ENCODE measurements at regions not wholly inside any gene's neighbourhood (a gene's known extent, or its start where the extent isn't known, plus 50 kb on each side); places are given as distances from the start of the nearest gene placed in this dataset.

DNA sequence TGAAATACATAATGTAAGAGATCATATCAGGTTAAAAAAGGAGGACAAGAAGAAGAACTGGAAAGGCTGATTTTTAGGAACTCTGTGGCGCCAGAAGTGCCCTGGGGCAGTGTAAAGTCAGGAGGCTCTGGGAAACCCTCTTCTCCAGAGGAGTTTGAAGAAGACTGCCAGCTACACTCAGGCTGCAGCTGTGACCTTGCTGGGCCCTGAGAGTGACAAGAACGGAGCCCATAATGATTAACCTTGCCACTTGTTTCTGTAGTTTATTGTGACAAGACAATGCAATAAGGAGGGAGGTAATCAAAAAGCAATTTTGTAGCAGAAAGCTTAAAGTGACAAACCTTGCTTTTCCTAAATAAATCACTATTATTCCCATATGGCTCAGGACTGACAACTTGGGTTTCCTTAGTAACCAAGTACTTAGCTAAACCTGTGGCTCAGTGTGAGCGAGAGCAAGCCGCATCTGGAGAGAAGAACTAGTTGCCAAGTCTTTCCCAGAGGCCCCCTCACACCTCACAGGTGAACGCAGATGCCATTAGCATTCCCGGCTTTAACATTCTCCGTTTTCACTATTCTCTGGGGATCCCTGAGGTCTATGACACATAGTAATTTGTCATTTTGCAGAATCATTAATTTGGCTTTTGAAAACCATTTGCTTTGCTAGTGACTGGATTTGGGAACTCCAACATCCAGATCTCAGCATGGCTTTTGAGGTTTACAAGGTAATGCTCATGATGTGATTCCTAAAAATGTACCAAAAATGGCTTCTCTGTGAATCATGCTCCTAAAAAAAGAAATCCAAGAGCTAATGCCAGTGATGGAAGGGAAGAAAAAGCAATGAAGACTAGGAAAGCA, 115.9 kb downstream of the OMA1 start:
- Histone ChIP-seq H3K4me3 (ENCODE audit: low read length) (no peak overlapping the region), H3K9ac (ENCODE audit: low read length) (no peak overlapping the region), H4K20me1 (ENCODE audit: insufficient read depth, low read length) (no peaks in the 10 kb centered on the region), H3K27me3 (ENCODE audit: low read depth, low read length) (no peaks in the 10 kb centered on the region), H2AFZ (ENCODE audit: low read depth, low read length) (no peak overlapping the region), H3K4me1 (ENCODE audit: low read length) (peaks cover 27% of the 10 kb centered on the region), H3K27ac (ENCODE audit: low read length) (no peak overlapping the region), H3K79me2 (ENCODE audit: low read length) (no peaks in the 10 kb centered on the region), H3K4me2 (ENCODE audit: low read length) (no peak overlapping the region), H3K36me3 (replicated peaks; ENCODE audit: low read depth, low read length) (no peaks in the 10 kb centered on the region), H3K9me3 (ENCODE audit: insufficient read depth, low read length) (no peaks in the 10 kb centered on the region)
- TF ChIP-seq, protein P1, sequence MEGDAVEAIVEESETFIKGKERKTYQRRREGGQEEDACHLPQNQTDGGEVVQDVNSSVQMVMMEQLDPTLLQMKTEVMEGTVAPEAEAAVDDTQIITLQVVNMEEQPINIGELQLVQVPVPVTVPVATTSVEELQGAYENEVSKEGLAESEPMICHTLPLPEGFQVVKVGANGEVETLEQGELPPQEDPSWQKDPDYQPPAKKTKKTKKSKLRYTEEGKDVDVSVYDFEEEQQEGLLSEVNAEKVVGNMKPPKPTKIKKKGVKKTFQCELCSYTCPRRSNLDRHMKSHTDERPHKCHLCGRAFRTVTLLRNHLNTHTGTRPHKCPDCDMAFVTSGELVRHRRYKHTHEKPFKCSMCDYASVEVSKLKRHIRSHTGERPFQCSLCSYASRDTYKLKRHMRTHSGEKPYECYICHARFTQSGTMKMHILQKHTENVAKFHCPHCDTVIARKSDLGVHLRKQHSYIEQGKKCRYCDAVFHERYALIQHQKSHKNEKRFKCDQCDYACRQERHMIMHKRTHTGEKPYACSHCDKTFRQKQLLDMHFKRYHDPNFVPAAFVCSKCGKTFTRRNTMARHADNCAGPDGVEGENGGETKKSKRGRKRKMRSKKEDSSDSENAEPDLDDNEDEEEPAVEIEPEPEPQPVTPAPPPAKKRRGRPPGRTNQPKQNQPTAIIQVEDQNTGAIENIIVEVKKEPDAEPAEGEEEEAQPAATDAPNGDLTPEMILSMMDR (IDR thresholded peaks at IDR 0.05; ENCODE audit: low read depth, low read length): no peak
- TF ChIP-seq EZH2phosphoT487 (IDR thresholded peaks at IDR 0.05; ENCODE audit: low read depth): no peak

DNA sequence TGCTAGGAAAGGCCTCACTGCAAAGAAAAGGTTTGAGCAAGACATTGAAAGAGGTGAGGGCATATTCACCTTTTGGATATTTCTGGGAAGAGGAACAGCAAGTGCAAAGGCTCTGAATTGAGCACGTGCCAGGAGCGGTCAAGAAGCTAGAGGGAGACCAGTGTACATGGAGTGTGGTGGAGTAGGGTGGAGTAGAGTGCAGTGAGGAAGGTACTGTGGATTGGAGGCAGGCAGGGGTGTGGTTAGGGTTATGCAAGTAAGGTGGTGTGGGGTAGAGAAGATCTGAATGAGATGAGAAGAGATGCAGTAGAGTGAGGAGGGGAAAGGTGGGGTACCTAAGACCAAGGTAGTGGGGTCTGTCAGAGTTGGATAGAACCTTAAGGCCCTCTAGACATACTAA, 119.6 kb downstream of the OMA1 start:
- no peak overlapping the region for H3K9ac ChIP-seq (ENCODE audit: low read length)
- no peak overlapping the region for H3K27ac ChIP-seq (ENCODE audit: low read length)
- H3K27me3 ChIP-seq (ENCODE audit: low read depth, low read length): no peaks in the 10 kb centered on the region
- no peak for TF ChIP-seq EZH2phosphoT487 (IDR thresholded peaks at IDR 0.05; ENCODE audit: low read depth)
- TF ChIP-seq, protein P1 (IDR thresholded peaks at IDR 0.05; ENCODE audit: low read depth, low read length): no peak
- H3K4me2 ChIP-seq (ENCODE audit: low read length): no peak overlapping the region
- no peaks in the 10 kb centered on the region for H3K36me3 ChIP-seq (replicated peaks; ENCODE audit: low read depth, low read length)
- H3K4me1 ChIP-seq (ENCODE audit: low read length): peaks cover 4% of the 10 kb centered on the region
- H4K20me1 ChIP-seq (ENCODE audit: insufficient read depth, low read length): no peaks in the 10 kb centered on the region
- H2AFZ ChIP-seq (ENCODE audit: low read depth, low read length): no peak overlapping the region
- H3K9me3 ChIP-seq (ENCODE audit: insufficient read depth, low read length): no peaks in the 10 kb centered on the region
- no peaks in the 10 kb centered on the region for H3K79me2 ChIP-seq (ENCODE audit: low read length)
- no peak overlapping the region for H3K4me3 ChIP-seq (ENCODE audit: low read length)

- Histone ChIP-seq H3K4me2 (ENCODE audit: low read length) (no peak overlapping the region), H3K27me3 (ENCODE audit: low read depth, low read length) (no peaks in the 10 kb centered on the region), H4K20me1 (ENCODE audit: insufficient read depth, low read length) (no peaks in the 10 kb centered on the region), H3K36me3 (replicated peaks; ENCODE audit: low read depth, low read length) (no peaks in the 10 kb centered on the region), H3K4me1 (ENCODE audit: low read length) (no peaks in the 10 kb centered on the region), H3K4me3 (ENCODE audit: low read length) (no peak overlapping the region), H3K9ac (ENCODE audit: low read length) (no peak overlapping the region), H3K27ac (ENCODE audit: low read length) (no peak overlapping the region), H3K9me3 (ENCODE audit: insufficient read depth, low read length) (no peaks in the 10 kb centered on the region), H3K79me2 (ENCODE audit: low read length) (no peaks in the 10 kb centered on the region), H2AFZ (ENCODE audit: low read depth, low read length) (no peak overlapping the region)
- TF ChIP-seq, protein P1 (IDR thresholded peaks at IDR 0.05; ENCODE audit: low read depth, low read length): no peak
- no peak for TF ChIP-seq EZH2phosphoT487 (IDR thresholded peaks at IDR 0.05; ENCODE audit: low read depth)
These were observed 124.1 kb downstream of the OMA1 start for GRCh38 chr1:58422436-58422835.

DNA sequence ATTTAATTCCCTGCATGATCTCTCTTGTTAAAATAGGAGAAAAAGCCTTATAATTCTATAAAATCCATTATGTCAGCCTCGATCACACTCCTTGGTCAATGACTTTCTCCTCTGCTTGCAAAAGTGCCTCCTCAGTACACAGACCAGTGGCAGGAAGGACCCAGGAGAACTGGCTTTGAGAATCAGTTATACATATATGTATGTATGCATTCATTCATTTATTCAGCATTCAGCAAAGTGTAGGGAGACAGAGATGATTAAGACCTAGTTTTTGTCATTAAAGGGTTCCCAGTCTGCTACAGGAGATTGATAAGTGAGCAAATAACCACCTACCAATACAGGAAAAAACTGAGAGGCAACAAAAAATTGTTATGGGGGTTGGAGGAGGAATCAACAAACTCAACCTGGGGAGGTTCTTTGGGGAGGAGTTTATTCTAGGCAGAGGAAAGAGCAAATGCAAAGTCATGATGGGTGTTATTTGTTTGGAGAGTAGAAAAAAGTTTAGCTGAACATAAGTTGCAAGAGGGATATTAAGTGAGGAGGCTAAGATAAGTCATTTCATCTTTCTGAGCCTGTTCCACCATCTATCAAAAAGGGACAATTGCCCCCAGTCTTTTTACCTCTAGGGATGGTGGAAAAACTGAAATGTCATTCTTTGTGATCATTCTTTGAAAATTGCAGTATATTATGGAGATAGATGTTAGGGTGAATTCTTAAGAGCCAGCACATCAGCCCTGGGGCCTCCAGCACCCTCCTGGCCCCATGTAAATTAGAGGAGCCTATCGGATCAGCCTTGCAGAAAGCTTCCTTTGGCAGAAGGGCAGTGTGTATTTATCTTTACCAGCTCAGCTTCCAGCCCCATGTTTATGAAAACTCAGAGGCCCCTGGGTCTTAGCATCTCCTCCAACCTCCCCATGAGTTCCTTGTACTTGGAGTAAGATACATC, 128.0 kb downstream of the OMA1 start:
- H3K27me3 ChIP-seq (ENCODE audit: low read depth, low read length): no peaks in the 10 kb centered on the region
- no peaks in the 10 kb centered on the region for H3K4me1 ChIP-seq (ENCODE audit: low read length)
- no peaks in the 10 kb centered on the region for H3K9me3 ChIP-seq (ENCODE audit: insufficient read depth, low read length)
- no peak overlapping the region for H2AFZ ChIP-seq (ENCODE audit: low read depth, low read length)
- no peaks in the 10 kb centered on the region for H4K20me1 ChIP-seq (ENCODE audit: insufficient read depth, low read length)
- TF ChIP-seq, protein P1 (IDR thresholded peaks at IDR 0.05; ENCODE audit: low read depth, low read length): no peak
- TF ChIP-seq EZH2phosphoT487 (IDR thresholded peaks at IDR 0.05; ENCODE audit: low read depth): no peak
- H3K27ac ChIP-seq (ENCODE audit: low read length): no peak overlapping the region
- H3K36me3 ChIP-seq (replicated peaks; ENCODE audit: low read depth, low read length): no peaks in the 10 kb centered on the region
- no peak overlapping the region for H3K9ac ChIP-seq (ENCODE audit: low read length)
- no peaks in the 10 kb centered on the region for H3K79me2 ChIP-seq (ENCODE audit: low read length)
- H3K4me3 ChIP-seq (ENCODE audit: low read length): no peak overlapping the region
- no peak overlapping the region for H3K4me2 ChIP-seq (ENCODE audit: low read length)
